ENCODE measurements at regions not wholly inside any gene's neighbourhood (a gene's known extent, or its start where the extent isn't known, plus 50 kb on each side); places are given as distances from the start of the nearest gene placed in this dataset.

DNA sequence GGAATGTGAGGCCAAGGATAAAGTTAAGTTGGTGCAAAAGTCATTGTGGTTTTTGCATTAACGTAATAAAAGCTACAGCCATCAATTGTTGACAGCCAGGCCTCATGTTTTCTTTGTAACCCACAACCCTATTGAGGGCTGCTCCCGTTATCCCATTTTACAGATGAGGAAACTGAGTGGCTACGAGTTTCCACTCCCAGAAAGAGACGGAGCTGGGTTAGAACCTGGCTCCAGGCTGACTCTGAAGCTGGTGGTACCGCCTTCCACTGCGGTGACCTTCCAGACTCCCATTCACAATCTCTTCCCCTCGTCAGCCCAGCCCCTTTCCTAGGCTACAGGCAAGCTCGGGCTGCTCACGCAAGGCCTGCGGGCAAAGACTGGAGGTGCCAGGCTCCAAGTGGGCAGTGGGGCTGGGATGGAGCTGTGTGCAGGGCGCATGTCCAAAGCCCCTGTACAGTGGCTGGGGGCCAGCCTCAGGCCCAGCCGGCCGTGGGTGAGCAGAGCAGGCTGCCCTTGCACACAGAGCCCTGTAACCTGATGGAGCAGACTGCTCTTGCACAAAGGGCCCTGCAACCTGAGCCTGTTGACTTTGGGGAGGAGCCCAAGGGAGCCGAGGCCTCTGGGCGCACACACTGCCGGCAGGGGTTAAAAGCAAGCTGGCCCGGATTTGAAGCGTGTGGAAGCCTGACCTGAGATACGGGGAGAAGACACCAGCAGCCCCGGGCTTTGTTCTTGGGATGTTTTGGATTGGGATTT, 97.4 kb upstream of the TMPRSS2 start:
- peak; percentile 68 for DNase-seq (ENCODE audit: low read depth)
- H3K4me3 ChIP-seq (ENCODE audit: low read depth, low read length): no peak overlapping the region
- TF ChIP-seq, protein P1, sequence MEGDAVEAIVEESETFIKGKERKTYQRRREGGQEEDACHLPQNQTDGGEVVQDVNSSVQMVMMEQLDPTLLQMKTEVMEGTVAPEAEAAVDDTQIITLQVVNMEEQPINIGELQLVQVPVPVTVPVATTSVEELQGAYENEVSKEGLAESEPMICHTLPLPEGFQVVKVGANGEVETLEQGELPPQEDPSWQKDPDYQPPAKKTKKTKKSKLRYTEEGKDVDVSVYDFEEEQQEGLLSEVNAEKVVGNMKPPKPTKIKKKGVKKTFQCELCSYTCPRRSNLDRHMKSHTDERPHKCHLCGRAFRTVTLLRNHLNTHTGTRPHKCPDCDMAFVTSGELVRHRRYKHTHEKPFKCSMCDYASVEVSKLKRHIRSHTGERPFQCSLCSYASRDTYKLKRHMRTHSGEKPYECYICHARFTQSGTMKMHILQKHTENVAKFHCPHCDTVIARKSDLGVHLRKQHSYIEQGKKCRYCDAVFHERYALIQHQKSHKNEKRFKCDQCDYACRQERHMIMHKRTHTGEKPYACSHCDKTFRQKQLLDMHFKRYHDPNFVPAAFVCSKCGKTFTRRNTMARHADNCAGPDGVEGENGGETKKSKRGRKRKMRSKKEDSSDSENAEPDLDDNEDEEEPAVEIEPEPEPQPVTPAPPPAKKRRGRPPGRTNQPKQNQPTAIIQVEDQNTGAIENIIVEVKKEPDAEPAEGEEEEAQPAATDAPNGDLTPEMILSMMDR (IDR thresholded peaks at IDR 0.05; ENCODE audit: control insufficient read depth, extremely low read depth, insufficient read depth): no peak

DNA sequence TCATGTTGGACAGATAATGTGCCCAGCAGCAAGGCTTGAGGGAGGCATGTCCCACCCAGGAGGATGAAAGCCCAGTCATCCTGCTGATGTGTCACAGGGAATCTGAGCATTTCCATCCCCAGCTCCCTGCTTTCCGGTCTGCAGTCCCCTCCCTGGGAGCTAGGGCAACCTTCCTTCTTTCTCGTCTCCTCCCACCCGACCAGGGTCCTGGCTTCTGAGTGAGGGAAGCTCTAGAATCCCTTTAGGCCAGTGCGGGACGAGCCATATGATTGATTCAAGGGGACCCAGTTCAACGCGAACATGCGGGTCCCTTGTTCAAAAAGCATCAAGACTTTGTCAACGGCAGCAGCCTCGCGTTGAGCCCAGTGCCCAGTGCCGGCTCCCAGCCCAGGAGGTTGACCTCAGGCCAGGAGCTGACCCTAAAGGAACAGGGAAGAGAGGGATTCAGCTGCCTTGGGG, 96.7 kb upstream of the TMPRSS2 start:
- H3K4me3 ChIP-seq (ENCODE audit: low read depth, low read length): no peak overlapping the region
- TF ChIP-seq, protein P1 (IDR thresholded peaks at IDR 0.05; ENCODE audit: control insufficient read depth, extremely low read depth, insufficient read depth): no peak
- DNase-seq (ENCODE audit: low read depth): no peak

DNA sequence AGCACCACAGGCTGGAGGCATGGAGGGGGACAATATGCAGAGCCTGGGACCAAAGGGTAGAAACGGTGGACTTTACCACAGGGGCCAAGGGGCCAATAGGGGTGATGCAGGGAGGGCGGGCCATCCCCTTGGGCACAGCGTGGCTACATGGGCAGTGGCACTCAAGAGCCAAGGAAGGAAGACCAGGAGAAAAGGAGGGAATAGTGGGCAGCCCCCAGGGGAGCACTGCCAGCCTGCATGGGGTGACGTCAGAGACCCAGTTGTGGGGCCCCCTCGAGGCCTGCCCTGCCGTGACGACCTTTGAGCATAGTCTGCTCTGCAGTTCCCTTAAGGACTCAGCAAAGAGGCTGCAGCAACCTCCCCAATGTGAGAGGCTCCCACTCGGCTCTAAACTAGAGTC, 95.5 kb upstream of the TMPRSS2 start:
- TF ChIP-seq, protein P1 (IDR thresholded peaks at IDR 0.05; ENCODE audit: control insufficient read depth, extremely low read depth, insufficient read depth): no peak
- DNase-seq (ENCODE audit: low read depth): no peak

DNA sequence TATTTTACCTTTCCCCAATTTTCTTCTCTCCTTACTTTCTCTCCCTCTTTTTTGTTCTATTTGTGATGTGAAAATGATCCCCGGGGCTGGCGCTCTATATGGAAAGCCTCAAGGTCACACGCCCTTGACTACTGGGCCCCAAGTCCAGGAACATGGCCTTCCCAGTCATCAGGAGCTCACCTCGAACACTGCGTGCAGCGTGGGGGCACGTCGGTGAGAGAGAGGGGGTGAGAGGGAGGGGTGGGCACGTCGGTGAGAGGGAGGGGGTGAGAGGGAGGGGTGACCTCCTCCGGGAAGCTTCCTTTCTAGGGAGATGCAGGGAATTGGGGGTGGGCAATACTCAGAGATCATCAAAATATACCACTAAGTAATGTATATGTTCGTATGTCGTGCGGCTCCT, 94.6 kb upstream of the TMPRSS2 start:
- DNase-seq (ENCODE audit: low read depth): no peak
- TF ChIP-seq, protein P1 (IDR thresholded peaks at IDR 0.05; ENCODE audit: control insufficient read depth, extremely low read depth, insufficient read depth): no peak
- no peak overlapping the region for H3K4me3 ChIP-seq (ENCODE audit: low read depth, low read length)

More for the DNA sequence above, 95.5 kb upstream of the TMPRSS2 start:
- no peak overlapping the region for H3K4me3 ChIP-seq (ENCODE audit: low read depth, low read length)

DNA sequence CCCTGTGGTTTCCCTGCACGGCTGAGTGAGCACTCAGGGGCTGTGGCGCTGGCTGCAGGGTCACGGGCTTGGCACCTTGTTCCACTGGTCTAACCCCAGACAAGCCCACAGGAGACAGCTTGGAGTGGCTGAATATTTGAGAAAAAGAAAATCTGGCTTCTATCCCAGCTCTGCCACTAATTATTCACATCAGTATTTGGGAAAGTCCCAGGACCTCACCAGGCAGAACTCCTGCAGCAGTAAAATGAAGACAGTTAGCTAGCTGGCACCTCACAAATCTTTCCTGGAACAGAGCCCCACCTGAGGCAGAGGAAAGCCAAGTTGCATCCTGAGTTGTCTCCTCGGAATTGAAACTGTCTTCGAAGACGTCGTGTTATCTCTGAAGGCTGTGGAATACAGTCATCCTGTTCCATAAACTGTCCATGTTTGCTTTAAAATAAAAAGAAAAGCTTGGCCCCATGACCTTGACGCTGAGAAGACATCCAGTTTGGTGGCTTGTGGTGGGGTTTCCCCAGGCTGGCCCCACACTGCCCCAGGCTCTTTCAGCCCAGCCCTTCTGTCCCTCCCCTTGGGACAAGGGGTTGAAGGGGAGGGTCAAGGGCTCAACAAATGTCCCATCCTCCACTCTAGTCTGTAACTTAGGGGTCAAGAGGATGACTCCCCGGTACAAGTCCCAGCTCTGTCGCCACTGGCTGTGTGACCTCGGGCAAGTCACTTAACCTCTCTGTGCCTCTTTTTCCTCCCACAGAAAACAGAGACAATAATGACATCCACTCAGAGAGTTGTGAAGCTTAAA, 93.8 kb upstream of the TMPRSS2 start:
- TF ChIP-seq, protein P1 (IDR thresholded peaks at IDR 0.05; ENCODE audit: control insufficient read depth, extremely low read depth, insufficient read depth): no peak
- no peak for DNase-seq (ENCODE audit: low read depth)
- no peak overlapping the region for H3K4me3 ChIP-seq (ENCODE audit: low read depth, low read length)

DNA sequence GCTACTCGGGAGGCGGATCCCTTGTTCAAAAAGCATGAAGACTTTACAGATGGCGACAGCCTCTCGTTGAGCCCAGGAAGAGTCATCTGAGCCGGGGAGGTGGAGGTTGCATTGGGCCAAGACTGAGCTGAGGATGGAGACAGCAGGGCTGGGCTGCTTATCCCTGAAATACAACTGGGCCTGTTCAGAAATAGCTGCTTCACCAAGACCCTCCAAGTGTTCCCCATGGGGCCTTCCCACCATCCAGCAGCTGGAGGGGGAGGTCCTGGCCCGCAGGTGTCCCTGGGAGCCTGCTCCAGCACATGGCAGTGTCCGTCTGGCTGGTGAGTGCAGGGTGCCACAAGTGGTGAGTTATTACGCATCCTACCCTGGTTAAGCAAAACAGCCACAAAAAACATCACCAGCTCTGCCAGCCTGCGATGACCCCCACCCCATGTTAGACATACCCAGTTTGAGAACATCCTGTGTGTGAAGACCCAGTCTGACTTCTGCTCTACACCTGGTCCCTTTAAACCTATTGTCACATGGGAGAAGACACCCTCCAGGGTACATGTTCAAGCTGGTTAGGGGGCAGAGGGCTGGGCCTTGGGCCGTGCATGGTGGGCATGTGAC, 93.1 kb upstream of the TMPRSS2 start:
- no peak overlapping the region for H3K4me3 ChIP-seq (ENCODE audit: low read depth, low read length)
- TF ChIP-seq, protein P1 (IDR thresholded peaks at IDR 0.05; ENCODE audit: control insufficient read depth, extremely low read depth, insufficient read depth): no peak
- no peak for DNase-seq (ENCODE audit: low read depth)

All from LNCaP clone FGC (cell line).